Stomach (tissue), 4 donors: ENCODE measurements at regions not wholly inside any gene's neighbourhood (a gene's known extent, or its start where the extent isn't known, plus 50 kb on each side); places are given as distances from the start of the nearest gene placed in this dataset.

Experiments used
- EP300 ChIP-seq: sonication (generic); formaldehyde crosslinking; IDR thresholded peaks from one replicate; pipeline ENCODE4 v1.6.1; 2017; ENCODE audit warnings: antibody characterized with exemption
- POLR2A ChIP-seq, 4 donors: fragments of 450-650 bp; IDR thresholded peaks; one replicate each; pipeline ENCODE4 v1.6.1; 2016; ENCODE audit warnings: antibody characterized with exemption in 4 of 4, control low read depth in 2 of 4, mild to moderate bottlenecking in 1 of 4, moderate library complexity in 1 of 4
- POLR2AphosphoS5 ChIP-seq, 3 donors: sonication (generic); formaldehyde crosslinking; IDR thresholded peaks; one replicate each; pipeline ENCODE4 v1.6.1; 2016; ENCODE audit warnings: antibody characterized with exemption in 3 of 3
- TF ChIP-seq, protein P1 (sequence below), 7 experiments: fragments of 450-650 bp in 4 of 7; fragments of 200-600 bp in 3 of 7; sonication (generic) in 3 of 7; IDR thresholded peaks; one replicate each; pipeline ENCODE4 v1.5.1; 2016 to 2019; ENCODE audit warnings: antibody characterized with exemption in 7 of 7, control low read depth in 2 of 7, mild to moderate bottlenecking in 1 of 7

DNA sequence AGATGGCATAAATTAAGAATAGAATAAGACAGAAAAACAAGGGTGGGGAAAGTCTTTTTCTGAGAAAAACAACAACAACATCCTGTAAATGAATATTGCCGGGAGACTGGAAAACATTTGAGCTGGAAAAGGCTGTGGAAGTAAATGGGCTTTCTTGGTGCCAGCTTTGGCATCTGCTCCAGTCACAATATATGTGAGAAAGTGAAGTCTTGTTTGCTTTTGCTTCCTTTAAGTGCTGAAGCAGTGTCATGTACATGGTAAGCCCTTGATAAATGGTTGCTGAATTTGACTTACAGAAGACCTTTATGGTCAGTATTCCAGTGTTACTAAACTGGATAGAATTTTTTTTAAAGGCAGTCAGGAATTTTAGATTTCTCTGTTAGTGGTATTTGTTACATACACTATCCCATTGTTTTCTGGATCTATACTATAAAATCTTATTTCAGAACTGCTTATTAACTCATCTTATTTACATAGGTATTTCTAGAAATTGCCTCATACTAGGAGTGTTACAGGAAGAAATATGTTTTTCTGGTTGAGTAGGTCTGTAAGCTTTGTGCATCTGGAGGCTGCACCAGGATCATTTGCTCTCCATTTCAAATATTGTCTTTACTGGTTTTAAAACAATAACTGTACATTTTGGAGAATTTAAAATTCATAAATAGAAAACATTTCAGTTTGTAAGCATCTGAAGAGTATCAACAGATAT lies 201.7 kb upstream of the FOXP2 start:
- TF ChIP-seq, protein P1, sequence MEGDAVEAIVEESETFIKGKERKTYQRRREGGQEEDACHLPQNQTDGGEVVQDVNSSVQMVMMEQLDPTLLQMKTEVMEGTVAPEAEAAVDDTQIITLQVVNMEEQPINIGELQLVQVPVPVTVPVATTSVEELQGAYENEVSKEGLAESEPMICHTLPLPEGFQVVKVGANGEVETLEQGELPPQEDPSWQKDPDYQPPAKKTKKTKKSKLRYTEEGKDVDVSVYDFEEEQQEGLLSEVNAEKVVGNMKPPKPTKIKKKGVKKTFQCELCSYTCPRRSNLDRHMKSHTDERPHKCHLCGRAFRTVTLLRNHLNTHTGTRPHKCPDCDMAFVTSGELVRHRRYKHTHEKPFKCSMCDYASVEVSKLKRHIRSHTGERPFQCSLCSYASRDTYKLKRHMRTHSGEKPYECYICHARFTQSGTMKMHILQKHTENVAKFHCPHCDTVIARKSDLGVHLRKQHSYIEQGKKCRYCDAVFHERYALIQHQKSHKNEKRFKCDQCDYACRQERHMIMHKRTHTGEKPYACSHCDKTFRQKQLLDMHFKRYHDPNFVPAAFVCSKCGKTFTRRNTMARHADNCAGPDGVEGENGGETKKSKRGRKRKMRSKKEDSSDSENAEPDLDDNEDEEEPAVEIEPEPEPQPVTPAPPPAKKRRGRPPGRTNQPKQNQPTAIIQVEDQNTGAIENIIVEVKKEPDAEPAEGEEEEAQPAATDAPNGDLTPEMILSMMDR (IDR thresholded peaks at IDR 0.05) = no peak
- TF ChIP-seq POLR2AphosphoS5 (IDR thresholded peaks at IDR 0.05) (no peak), POLR2A (IDR thresholded peaks at IDR 0.05) (no peak), EP300 (no peak)
